BE2C (cell line): ENCODE measurements at regions not wholly inside any gene's neighbourhood (a gene's known extent, or its start where the extent isn't known, plus 50 kb on each side); places are given as distances from the start of the nearest gene placed in this dataset.

Experiments
- DNase-seq: peaks from one replicate; pipeline ENCODE4 v3.0.0-alpha.2; 2020
- H3K27me3 ChIP-seq: fragments of 250-450 bp; sonication (Bioruptor Pico); 2 replicates; pipeline ENCODE4 v1.5.1; 2020; ENCODE audit warnings: mild to moderate bottlenecking
- H3K36me3 ChIP-seq: fragments of 250-450 bp; sonication (Bioruptor Pico); 2 replicates; pipeline ENCODE4 v1.5.1; 2020; ENCODE audit warnings: mild to moderate bottlenecking
- H3K4me1 ChIP-seq: fragments of 250-450 bp; sonication (Bioruptor Pico); 2 replicates; pipeline ENCODE4 v1.5.1; 2020
- H3K4me3 ChIP-seq: 2 replicates; pipeline ENCODE4 v1.5.1; 2011; ENCODE audit warnings: low read depth, low read length
- H3K9me3 ChIP-seq: fragments of 250-450 bp; sonication (Bioruptor Pico); 2 replicates; pipeline ENCODE4 v1.5.1; 2020
- CTCF ChIP-seq: IDR thresholded peaks from 2 replicates; pipeline ENCODE4 v1.5.1; 2012; ENCODE audit warnings: mild to moderate bottlenecking, low read depth, low read length

- no peak for TF ChIP-seq CTCF
- H3K4me1 ChIP-seq: peaks cover 8% of the 10 kb centered on the region
- H3K4me3 ChIP-seq: no peak overlapping the region
- H3K27me3 ChIP-seq: no peaks in the 10 kb centered on the region
- H3K9me3 ChIP-seq: no peaks in the 10 kb centered on the region
- no peak for DNase-seq
- H3K36me3 ChIP-seq: no peaks in the 10 kb centered on the region
Measured at GRCh38 chr19:30911491-30911890, 437.7 kb downstream of the TSHZ3 start.

GRCh38 chr19:30910485-30911240, 438.6 kb downstream of the TSHZ3 start:
- H3K9me3 ChIP-seq: no peaks in the 10 kb centered on the region
- no peaks in the 10 kb centered on the region for H3K27me3 ChIP-seq
- TF ChIP-seq CTCF: no peak
- no peaks in the 10 kb centered on the region for H3K36me3 ChIP-seq
- H3K4me3 ChIP-seq: no peak overlapping the region
- DNase-seq: no peak
- H3K4me1 ChIP-seq: peaks cover 8% of the 10 kb centered on the region

GRCh38 chr19:30909216-30909615, 440.0 kb downstream of the TSHZ3 start:
- Histone ChIP-seq H3K4me1 (peaks cover 8% of the 10 kb centered on the region), H3K4me3 (no peak overlapping the region), H3K27me3 (no peaks in the 10 kb centered on the region), H3K36me3 (no peaks in the 10 kb centered on the region), H3K9me3 (no peaks in the 10 kb centered on the region)
- no peak for DNase-seq
- TF ChIP-seq CTCF: no peak

- Histone ChIP-seq H3K4me3 (no peak overlapping the region), H3K9me3 (no peaks in the 10 kb centered on the region), H3K4me1 (peaks cover 8% of the 10 kb centered on the region), H3K36me3 (no peaks in the 10 kb centered on the region), H3K27me3 (no peaks in the 10 kb centered on the region)
- no peak for TF ChIP-seq CTCF
- DNase-seq: no peak
Measured at GRCh38 chr19:30908262-30908771, 440.9 kb downstream of the TSHZ3 start.

- H3K27me3 ChIP-seq: no peaks in the 10 kb centered on the region
- no peak overlapping the region for H3K4me3 ChIP-seq
- no peaks in the 10 kb centered on the region for H3K36me3 ChIP-seq
- H3K9me3 ChIP-seq: no peaks in the 10 kb centered on the region
- no peak for DNase-seq
- TF ChIP-seq CTCF: no peak
- H3K4me1 ChIP-seq: peaks cover 8% of the 10 kb centered on the region
Measured at GRCh38 chr19:30906871-30907270, 442.4 kb downstream of the TSHZ3 start.

GRCh38 chr19:30900051-30900450, 449.2 kb downstream of the TSHZ3 start:
- Histone ChIP-seq H3K4me1 (no peaks in the 10 kb centered on the region), H3K36me3 (no peaks in the 10 kb centered on the region), H3K9me3 (no peaks in the 10 kb centered on the region), H3K4me3 (no peak overlapping the region), H3K27me3 (no peaks in the 10 kb centered on the region)
- no peak for TF ChIP-seq CTCF
- no peak for DNase-seq
